ACC112 (cell line): ENCODE measurements at regions not wholly inside any gene's neighbourhood (a gene's known extent, or its start where the extent isn't known, plus 50 kb on each side); places are given as distances from the start of the nearest gene placed in this dataset.

ENCODE experiments used
- H2AFZ ChIP-seq: fragments of 200-600 bp; sonication (generic); one replicate; pipeline ENCODE4 v1.6.0; 2017; ENCODE audit warnings: antibody characterized with exemption, low read length; ENCODE audit not compliant: unreplicated experiment
- H3K27ac ChIP-seq: fragments of 200-600 bp; sonication (generic); 2 replicates; pipeline ENCODE4 v1.5.1; 2014; ENCODE audit warnings: low read depth, mild to moderate bottlenecking, antibody characterized with exemption, low read length, moderate library complexity
- H3K27me3 ChIP-seq: fragments of 200-600 bp; sonication (generic); 2 replicates; pipeline ENCODE4 v1.6.1; 2014; ENCODE audit warnings: mild to moderate bottlenecking, antibody characterized with exemption, low read length, moderate library complexity, mixed read lengths; ENCODE audit not compliant: insufficient read depth
- H3K36me3 ChIP-seq: fragments of 200-600 bp; sonication (generic); 2 replicates; pipeline ENCODE4 v1.6.1; 2016; ENCODE audit warnings: mild to moderate bottlenecking, antibody characterized with exemption, low read length, moderate library complexity, mixed read lengths; ENCODE audit not compliant: insufficient read depth
- H3K4me1 ChIP-seq: fragments of 200-600 bp; sonication (generic); one replicate; pipeline ENCODE4 v1.6.1; 2016; ENCODE audit warnings: low read length, mixed read lengths; ENCODE audit not compliant: insufficient read depth, unreplicated experiment, control insufficient read depth
- H3K4me3 ChIP-seq: fragments of 200-600 bp; sonication (generic); 2 replicates; pipeline ENCODE4 v1.5.1; 2014; ENCODE audit warnings: mild to moderate bottlenecking, low read depth, low read length
- H3K79me2 ChIP-seq: fragments of 200-600 bp; sonication (generic); one replicate; pipeline ENCODE4 v1.6.0; 2016; ENCODE audit warnings: low read length; ENCODE audit not compliant: control insufficient read depth, unreplicated experiment, insufficient read depth

- Histone ChIP-seq H3K79me2 (no peaks in the 10 kb centered on the region), H2AFZ (no peak overlapping the region), H3K36me3 (no peaks in the 10 kb centered on the region), H3K27ac (no peak overlapping the region), H3K4me3 (no peak overlapping the region), H3K27me3 (no peaks in the 10 kb centered on the region), H3K4me1 (peaks cover 6% of the 10 kb centered on the region)
These were observed 252.7 kb downstream of the KCNRG start for GRCh38 chr13:50267917-50268316.

GRCh38 chr13:50268500-50268899, 253.3 kb downstream of the KCNRG start:
- Histone ChIP-seq H3K27me3 (no peaks in the 10 kb centered on the region), H3K36me3 (no peaks in the 10 kb centered on the region), H3K27ac (no peak overlapping the region), H3K4me3 (no peak overlapping the region), H2AFZ (no peak overlapping the region), H3K4me1 (peaks cover 6% of the 10 kb centered on the region), H3K79me2 (no peaks in the 10 kb centered on the region)

- Histone ChIP-seq H3K27ac (no peak overlapping the region), H3K27me3 (no peaks in the 10 kb centered on the region), H2AFZ (no peak overlapping the region), H3K4me1 (peaks cover 6% of the 10 kb centered on the region), H3K36me3 (no peaks in the 10 kb centered on the region), H3K79me2 (no peaks in the 10 kb centered on the region), H3K4me3 (no peak overlapping the region)
These were observed 258.9 kb downstream of the KCNRG start for GRCh38 chr13:50274181-50274580.

- Histone ChIP-seq H3K27me3 (no peaks in the 10 kb centered on the region), H3K36me3 (no peaks in the 10 kb centered on the region), H3K79me2 (no peaks in the 10 kb centered on the region), H3K4me1 (no peaks in the 10 kb centered on the region), H3K4me3 (no peak overlapping the region), H3K27ac (no peak overlapping the region), H2AFZ (no peak overlapping the region)
These were observed 260.3 kb downstream of the KCNRG start for GRCh38 chr13:50275392-50276063.

GRCh38 chr13:50276550-50276949, 261.3 kb downstream of the KCNRG start:
- Histone ChIP-seq H3K36me3 (no peaks in the 10 kb centered on the region), H2AFZ (no peak overlapping the region), H3K27ac (no peak overlapping the region), H3K4me3 (no peak overlapping the region), H3K27me3 (no peaks in the 10 kb centered on the region), H3K4me1 (no peaks in the 10 kb centered on the region), H3K79me2 (no peaks in the 10 kb centered on the region)

- H2AFZ ChIP-seq = no peak overlapping the region
- no peaks in the 10 kb centered on the region for H3K36me3 ChIP-seq
- H3K27me3 ChIP-seq = no peaks in the 10 kb centered on the region
- no peaks in the 10 kb centered on the region for H3K79me2 ChIP-seq
- no peak overlapping the region for H3K4me3 ChIP-seq
- no peak overlapping the region for H3K27ac ChIP-seq
- H3K4me1 ChIP-seq = no peaks in the 10 kb centered on the region
These were observed 261.9 kb downstream of the KCNRG start for GRCh38 chr13:50277127-50277526.

- H3K27me3 ChIP-seq = no peaks in the 10 kb centered on the region
- no peak overlapping the region for H3K27ac ChIP-seq
- no peaks in the 10 kb centered on the region for H3K4me1 ChIP-seq
- no peak overlapping the region for H3K4me3 ChIP-seq
- no peaks in the 10 kb centered on the region for H3K79me2 ChIP-seq
- no peaks in the 10 kb centered on the region for H3K36me3 ChIP-seq
- no peak overlapping the region for H2AFZ ChIP-seq
These were observed 262.7 kb downstream of the KCNRG start for GRCh38 chr13:50277906-50278305.

- H3K27ac ChIP-seq = no peak overlapping the region
- H3K79me2 ChIP-seq = no peaks in the 10 kb centered on the region
- H3K4me1 ChIP-seq = no peaks in the 10 kb centered on the region
- H3K27me3 ChIP-seq = no peaks in the 10 kb centered on the region
- no peak overlapping the region for H3K4me3 ChIP-seq
- H3K36me3 ChIP-seq = no peaks in the 10 kb centered on the region
- H2AFZ ChIP-seq = no peak overlapping the region
These were observed 265.2 kb downstream of the KCNRG start for GRCh38 chr13:50280441-50280937.

- Histone ChIP-seq H3K36me3 (no peaks in the 10 kb centered on the region), H3K27ac (no peak overlapping the region), H3K4me3 (no peak overlapping the region), H3K4me1 (no peaks in the 10 kb centered on the region), H2AFZ (no peak overlapping the region), H3K27me3 (no peaks in the 10 kb centered on the region), H3K79me2 (no peaks in the 10 kb centered on the region)
These were observed 266.8 kb downstream of the KCNRG start for GRCh38 chr13:50282016-50282415.

- no peak overlapping the region for H3K27ac ChIP-seq
- H3K4me1 ChIP-seq = no peaks in the 10 kb centered on the region
- no peaks in the 10 kb centered on the region for H3K79me2 ChIP-seq
- no peak overlapping the region for H3K4me3 ChIP-seq
- H3K27me3 ChIP-seq = no peaks in the 10 kb centered on the region
- H3K36me3 ChIP-seq = no peaks in the 10 kb centered on the region
- no peak overlapping the region for H2AFZ ChIP-seq
These were observed 267.8 kb downstream of the KCNRG start for GRCh38 chr13:50283017-50283416.

GRCh38 chr13:50284540-50284939, 269.3 kb downstream of the KCNRG start:
- no peak overlapping the region for H3K27ac ChIP-seq
- H3K4me1 ChIP-seq = no peaks in the 10 kb centered on the region
- no peak overlapping the region for H3K4me3 ChIP-seq
- H3K79me2 ChIP-seq = no peaks in the 10 kb centered on the region
- no peaks in the 10 kb centered on the region for H3K27me3 ChIP-seq
- no peaks in the 10 kb centered on the region for H3K36me3 ChIP-seq
- no peak overlapping the region for H2AFZ ChIP-seq
